RWPE2 (cell line): ENCODE measurements at regions not wholly inside any gene's neighbourhood (a gene's known extent, or its start where the extent isn't known, plus 50 kb on each side); places are given as distances from the start of the nearest gene placed in this dataset.

Experiments used
- ATAC-seq: fragments of 200-7000 bp; cut with Tn5 transposase; 3 replicates; pipeline ENCODE4 v1.9.1; 2021; ENCODE audit warnings: low read depth
- DNase-seq: peaks from one replicate; pipeline ENCODE4 v3.0.0-alpha.2; 2020; ENCODE audit warnings: low spot score
- H3K27ac ChIP-seq: fragments of 450-650 bp; 2 replicates; pipeline ENCODE4 v1.5.1; 2017; ENCODE audit warnings: mild to moderate bottlenecking; ENCODE audit not compliant: poor library complexity, severe bottlenecking
- H3K27me3 ChIP-seq: fragments of 250-450 bp; sonication (Bioruptor Pico); 2 replicates; pipeline ENCODE4 v1.5.1; 2021; ENCODE audit warnings: mild to moderate bottlenecking, moderate library complexity; ENCODE audit not compliant: insufficient read depth, poor library complexity, severe bottlenecking
- H3K36me3 ChIP-seq: fragments of 250-450 bp; sonication (Bioruptor Pico); 2 replicates; pipeline ENCODE4 v1.5.1; 2020; ENCODE audit warnings: low read depth, mild to moderate bottlenecking, moderate library complexity
- H3K4me1 ChIP-seq: fragments of 250-450 bp; sonication (Bioruptor Pico); 2 replicates; pipeline ENCODE4 v1.5.1; 2021; ENCODE audit warnings: mild to moderate bottlenecking, moderate library complexity; ENCODE audit not compliant: insufficient read depth, poor library complexity, severe bottlenecking
- H3K4me3 ChIP-seq: fragments of 250-450 bp; sonication (Bioruptor Pico); 2 replicates; pipeline ENCODE4 v1.5.1; 2021; ENCODE audit warnings: mild to moderate bottlenecking, moderate library complexity; ENCODE audit not compliant: severe bottlenecking
- H3K9me3 ChIP-seq: fragments of 250-450 bp; sonication (Bioruptor Pico); 2 replicates; pipeline ENCODE4 v1.5.1; 2021; ENCODE audit warnings: mild to moderate bottlenecking, moderate library complexity; ENCODE audit not compliant: severe bottlenecking
- CTCF ChIP-seq: fragments of 450-650 bp; IDR thresholded peaks from one replicate; pipeline ENCODE4 v1.5.1; 2017; ENCODE audit warnings: mild to moderate bottlenecking, moderate library complexity; ENCODE audit not compliant: poor library complexity, severe bottlenecking

DNA sequence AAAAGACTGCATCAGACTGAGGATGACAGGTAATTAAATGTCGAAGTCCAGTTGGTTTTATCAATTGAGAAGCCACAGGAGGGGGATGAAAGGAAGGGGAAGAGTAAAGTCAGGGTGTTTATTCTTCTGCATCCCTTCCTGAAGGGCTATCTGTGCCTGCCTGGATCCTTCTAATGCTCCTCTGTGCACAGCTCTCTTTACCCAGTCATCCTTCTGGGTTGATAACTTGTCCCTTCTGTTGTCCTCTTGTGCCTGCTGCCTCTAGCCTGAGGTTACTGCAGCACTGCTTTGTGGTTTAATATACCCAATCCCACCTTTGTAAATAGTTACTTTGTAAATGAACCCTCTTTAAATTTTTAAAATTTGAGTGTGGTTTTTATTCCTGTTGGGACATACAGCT, 1127.3 kb downstream of the EPHA7 start:
- Histone ChIP-seq H3K27ac (no peak overlapping the region), H3K4me3 (no peak overlapping the region), H3K36me3 (no peaks in the 10 kb centered on the region), H3K9me3 (no peaks in the 10 kb centered on the region), H3K4me1 (peaks cover 10% of the 10 kb centered on the region), H3K27me3 (no peaks in the 10 kb centered on the region)
- no peak for ATAC-seq
- TF ChIP-seq CTCF: no peak
- DNase-seq: no peak

DNA sequence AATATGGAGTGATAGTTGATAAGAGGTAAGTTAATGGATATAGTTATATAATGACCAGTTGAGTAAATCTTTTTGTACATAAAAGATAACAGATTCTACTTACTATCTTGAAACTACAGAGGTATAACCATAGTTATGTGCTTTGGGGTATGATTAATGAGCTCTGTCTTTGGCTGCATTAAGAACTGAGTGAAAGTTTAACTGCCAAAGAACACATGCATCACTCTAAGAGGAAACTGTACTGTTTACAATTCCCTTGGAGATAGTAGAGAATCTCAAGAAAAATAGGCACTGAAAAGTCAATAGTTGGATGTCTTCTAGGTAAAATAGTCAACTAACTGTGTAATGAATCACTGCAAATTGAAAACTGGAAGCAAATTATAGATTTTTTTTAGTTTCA, 1129.5 kb downstream of the EPHA7 start:
- TF ChIP-seq CTCF: no peak
- Histone ChIP-seq H3K4me3 (no peak overlapping the region), H3K27me3 (no peaks in the 10 kb centered on the region), H3K4me1 (peaks cover 10% of the 10 kb centered on the region), H3K27ac (no peak overlapping the region), H3K9me3 (no peaks in the 10 kb centered on the region), H3K36me3 (no peaks in the 10 kb centered on the region)
- ATAC-seq: no peak
- DNase-seq: no peak

- no peak for ATAC-seq
- TF ChIP-seq CTCF: no peak
- H3K27me3 ChIP-seq: no peaks in the 10 kb centered on the region
- no peak for DNase-seq
- H3K36me3 ChIP-seq: no peaks in the 10 kb centered on the region
- no peaks in the 10 kb centered on the region for H3K9me3 ChIP-seq
- no peaks in the 10 kb centered on the region for H3K4me1 ChIP-seq
- H3K27ac ChIP-seq: no peak overlapping the region
- no peak overlapping the region for H3K4me3 ChIP-seq
These were observed 1137.7 kb downstream of the EPHA7 start for GRCh38 chr6:92281571-92282076.

DNA sequence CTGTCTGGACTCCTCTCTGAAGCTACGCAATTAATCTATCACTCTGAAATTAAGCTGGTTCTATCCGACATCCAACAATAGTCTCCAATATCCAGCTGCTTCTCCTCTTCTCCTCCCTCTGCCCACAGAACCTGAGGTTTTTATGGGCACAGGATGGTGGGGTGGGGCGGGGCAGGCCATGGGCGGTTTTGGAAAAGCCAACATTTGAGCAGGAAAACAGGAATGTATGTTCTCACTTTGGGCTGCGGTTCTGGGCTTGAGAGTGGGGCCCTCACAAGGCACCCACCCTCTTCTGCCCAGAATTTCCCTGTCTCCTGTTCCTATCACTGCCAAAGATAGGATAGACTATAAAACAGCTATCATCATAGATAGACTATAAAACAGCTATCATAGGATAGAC, 1144.2 kb downstream of the EPHA7 start:
- Histone ChIP-seq H3K9me3 (no peaks in the 10 kb centered on the region), H3K27ac (no peak overlapping the region), H3K4me3 (no peak overlapping the region), H3K27me3 (no peaks in the 10 kb centered on the region), H3K4me1 (no peaks in the 10 kb centered on the region), H3K36me3 (no peaks in the 10 kb centered on the region)
- DNase-seq (no peak), ATAC-seq (no peak)
- no peak for TF ChIP-seq CTCF

GRCh38 chr6:92274588-92274987, 1144.8 kb downstream of the EPHA7 start:
- Histone ChIP-seq H3K27me3 (no peaks in the 10 kb centered on the region), H3K4me1 (no peaks in the 10 kb centered on the region), H3K4me3 (no peak overlapping the region), H3K36me3 (no peaks in the 10 kb centered on the region), H3K27ac (no peak overlapping the region), H3K9me3 (no peaks in the 10 kb centered on the region)
- ATAC-seq (no peak), DNase-seq (no peak)
- no peak for TF ChIP-seq CTCF
